ENCODE measurements at regions not wholly inside any gene's neighbourhood (a gene's known extent, or its start where the extent isn't known, plus 50 kb on each side); places are given as distances from the start of the nearest gene placed in this dataset.
A peak's percentile ranks its signal among the peaks of the same experiment; 100 is the strongest.

DNA sequence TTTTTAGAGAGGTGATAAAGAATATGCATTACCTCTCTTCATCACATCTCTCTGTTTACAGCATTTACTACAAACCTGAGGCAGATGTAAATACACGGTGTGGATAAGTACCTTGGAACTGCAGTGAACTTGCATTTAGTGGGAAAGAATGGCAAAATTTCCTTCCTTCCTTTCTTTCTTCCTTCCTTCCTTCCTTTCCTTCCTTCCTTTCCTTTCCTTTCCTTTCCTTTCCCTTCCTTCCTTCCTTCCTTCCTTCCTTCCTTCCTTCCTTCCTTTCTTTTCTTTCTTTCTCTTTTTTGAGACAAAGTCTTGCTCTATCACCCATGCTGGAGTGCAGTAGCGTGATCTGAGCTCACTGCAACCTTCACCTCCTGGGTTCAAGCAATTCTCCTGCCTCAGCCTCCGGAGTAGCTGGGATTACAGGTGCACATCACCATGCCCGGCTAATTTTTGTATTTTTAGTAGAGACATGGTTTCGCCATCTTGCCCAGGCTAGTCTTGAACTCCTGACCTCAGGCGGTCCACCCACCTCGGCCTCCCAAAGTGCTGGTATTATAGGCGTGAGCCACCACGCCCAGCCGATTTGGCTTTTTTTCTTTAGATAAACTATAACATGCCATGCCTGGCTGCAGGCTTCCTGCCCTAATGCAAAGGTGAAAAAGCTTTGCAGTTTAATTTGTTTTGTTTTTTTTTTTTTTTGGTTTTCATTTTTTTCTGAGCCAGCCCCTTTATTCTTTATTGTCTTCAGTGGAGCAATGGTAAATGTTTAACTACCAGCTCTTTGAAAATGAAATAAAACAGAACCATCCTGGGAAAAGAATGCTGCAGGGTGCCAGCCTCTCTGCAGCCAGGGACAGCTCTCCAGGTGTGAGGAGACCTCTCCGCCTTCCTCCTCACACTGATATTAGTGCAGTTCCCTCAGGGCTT is 64.2 kb upstream of the NEDD9 start (continued):
- TF ChIP-seq FOXK2 (IDR thresholded peaks at IDR 0.05) (no peak), NR1H2 (CRISPR knock-in tag; IDR thresholded peaks at IDR 0.05; ENCODE audit: borderline replicate concordance, low read depth) (no peak), PRPF4 (IDR thresholded peaks at IDR 0.05; ENCODE audit: low read depth, low read length, poor library complexity, severe bottlenecking) (no peak), TBX3 (IDR thresholded peaks at IDR 0.05; ENCODE audit: borderline replicate concordance) (no peak), RARA (CRISPR knock-in tag; IDR thresholded peaks at IDR 0.05) (peak; percentile 39; the same call in 1 of the 2 replicates), ZNF296 (CRISPR knock-in tag; conservative IDR thresholded peaks at IDR 0.05) (no peak), ZNF816 (CRISPR knock-in tag; IDR thresholded peaks at IDR 0.05; ENCODE audit: borderline replicate concordance) (0 out of 2 replicates have a peak, but pooled peaks have one; percentile 43), TRIM24 (CRISPR knock-in tag; IDR thresholded peaks at IDR 0.05) (no peak), ARNT2 (CRISPR knock-in tag; IDR thresholded peaks at IDR 0.05; ENCODE audit: low read depth) (no peak), ATM (IDR thresholded peaks at IDR 0.05; ENCODE audit: borderline replicate concordance) (no peak), ZNF839 (CRISPR knock-in tag; IDR thresholded peaks at IDR 0.05; ENCODE audit: borderline replicate concordance) (no peak), ZNF570 (CRISPR knock-in tag; IDR thresholded peaks at IDR 0.05; ENCODE audit: borderline replicate concordance) (no peak), EP300 (IDR thresholded peaks at IDR 0.05; ENCODE audit: low read depth in 2 of 2, low read length in 2 of 2) (peak in 1 of 2 experiments; percentile 19; a peak in 1 of 4 replicates), EP300 (CRISPR knock-in tag; IDR thresholded peaks at IDR 0.05; ENCODE audit: borderline replicate concordance) (no peak), ZNF510 (CRISPR knock-in tag; IDR thresholded peaks at IDR 0.05; ENCODE audit: low read depth) (no peak), CEBPG (CRISPR knock-in tag; IDR thresholded peaks at IDR 0.05) (no peak)
- TF ChIP-seq, protein P1, sequence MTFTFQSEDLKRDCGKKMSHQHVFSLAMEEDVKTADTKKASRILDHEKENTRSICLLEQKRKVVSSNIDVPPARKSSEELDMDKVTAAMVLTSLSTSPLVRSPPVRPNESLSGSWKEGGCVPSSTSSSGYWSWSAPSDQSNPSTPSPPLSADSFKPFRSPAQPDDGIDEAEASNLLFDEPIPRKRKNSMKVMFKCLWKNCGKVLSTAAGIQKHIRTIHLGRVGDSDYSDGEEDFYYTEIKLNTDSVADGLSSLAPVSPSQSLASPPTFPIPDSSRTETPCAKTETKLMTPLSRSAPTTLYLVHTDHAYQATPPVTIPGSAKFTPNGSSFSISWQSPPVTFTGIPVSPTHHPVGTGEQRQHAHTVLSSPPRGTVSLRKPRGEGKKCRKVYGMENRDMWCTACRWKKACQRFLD (CRISPR knock-in tag; IDR thresholded peaks at IDR 0.05; ENCODE audit: borderline replicate concordance) = no peak
- TF ChIP-seq, protein P2, sequence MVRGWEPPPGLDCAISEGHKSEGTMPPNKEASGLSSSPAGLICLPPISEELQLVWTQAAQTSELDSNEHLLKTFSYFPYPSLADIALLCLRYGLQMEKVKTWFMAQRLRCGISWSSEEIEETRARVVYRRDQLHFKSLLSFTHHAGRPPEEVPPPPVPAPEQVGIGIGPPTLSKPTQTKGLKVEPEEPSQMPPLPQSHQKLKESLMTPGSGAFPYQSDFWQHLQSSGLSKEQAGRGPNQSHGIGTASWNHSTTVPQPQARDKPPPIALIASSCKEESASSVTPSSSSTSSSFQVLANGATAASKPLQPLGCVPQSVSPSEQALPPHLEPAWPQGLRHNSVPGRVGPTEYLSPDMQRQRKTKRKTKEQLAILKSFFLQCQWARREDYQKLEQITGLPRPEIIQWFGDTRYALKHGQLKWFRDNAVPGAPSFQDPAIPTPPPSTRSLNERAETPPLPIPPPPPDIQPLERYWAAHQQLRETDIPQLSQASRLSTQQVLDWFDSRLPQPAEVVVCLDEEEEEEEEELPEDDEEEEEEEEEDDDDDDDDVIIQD (CRISPR knock-in tag; IDR thresholded peaks at IDR 0.05; ENCODE audit: low read depth) = peak; percentile 44; the same call in 1 of the 2 replicates
- TF ChIP-seq, protein P3, sequence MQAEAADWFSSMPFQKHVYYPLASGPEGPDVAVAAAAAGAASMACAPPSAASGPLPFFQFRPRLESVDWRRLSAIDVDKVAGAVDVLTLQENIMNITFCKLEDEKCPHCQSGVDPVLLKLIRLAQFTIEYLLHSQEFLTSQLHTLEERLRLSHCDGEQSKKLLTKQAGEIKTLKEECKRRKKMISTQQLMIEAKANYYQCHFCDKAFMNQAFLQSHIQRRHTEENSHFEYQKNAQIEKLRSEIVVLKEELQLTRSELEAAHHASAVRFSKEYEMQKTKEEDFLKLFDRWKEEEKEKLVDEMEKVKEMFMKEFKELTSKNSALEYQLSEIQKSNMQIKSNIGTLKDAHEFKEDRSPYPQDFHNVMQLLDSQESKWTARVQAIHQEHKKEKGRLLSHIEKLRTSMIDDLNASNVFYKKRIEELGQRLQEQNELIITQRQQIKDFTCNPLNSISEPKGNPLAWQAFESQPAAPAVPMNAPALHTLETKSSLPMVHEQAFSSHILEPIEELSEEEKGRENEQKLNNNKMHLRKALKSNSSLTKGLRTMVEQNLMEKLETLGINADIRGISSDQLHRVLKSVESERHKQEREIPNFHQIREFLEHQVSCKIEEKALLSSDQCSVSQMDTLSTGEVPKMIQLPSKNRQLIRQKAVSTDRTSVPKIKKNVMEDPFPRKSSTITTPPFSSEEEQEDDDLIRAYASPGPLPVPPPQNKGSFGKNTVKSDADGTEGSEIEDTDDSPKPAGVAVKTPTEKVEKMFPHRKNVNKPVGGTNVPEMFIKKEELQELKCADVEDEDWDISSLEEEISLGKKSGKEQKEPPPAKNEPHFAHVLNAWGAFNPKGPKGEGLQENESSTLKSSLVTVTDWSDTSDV (CRISPR knock-in tag; IDR thresholded peaks at IDR 0.05) = no peak

Data from HepG2 (cell line).